ENCODE measurements at regions not wholly inside any gene's neighbourhood (a gene's known extent, or its start where the extent isn't known, plus 50 kb on each side); places are given as distances from the start of the nearest gene placed in this dataset.

GRCh38 chr6:141925001-141925400 lies 207.7 kb upstream of the GJE1 start:
- TF ChIP-seq CTCF (IDR thresholded peaks at IDR 0.05) (no peak), POLR2A (IDR thresholded peaks at IDR 0.05) (no peak)

Data from heart left ventricle (tissue), 13 donors.